Activated CD4-positive, alpha-beta T cell treated with anti-CD3 and anti-CD28 coated beads, Interleukin-2, Interleukin-4, amounts not matched to agents 100 ng/mL and 50 ng/mL, durations not matched to agents 16 hours and 8 hours (primary cell): ENCODE measurements at regions not wholly inside any gene's neighbourhood (a gene's known extent, or its start where the extent isn't known, plus 50 kb on each side); places are given as distances from the start of the nearest gene placed in this dataset.
"Not testable (repeated sequence)": the region's sequence is repeated elsewhere in the genome, so short reads cannot be mapped to it uniquely, and the experiment has no call there.

Experiments
- DNase-seq: peaks from one replicate; pipeline ENCODE4 v3.0.0-alpha.2; 2020; ENCODE audit warnings: low spot score

DNA sequence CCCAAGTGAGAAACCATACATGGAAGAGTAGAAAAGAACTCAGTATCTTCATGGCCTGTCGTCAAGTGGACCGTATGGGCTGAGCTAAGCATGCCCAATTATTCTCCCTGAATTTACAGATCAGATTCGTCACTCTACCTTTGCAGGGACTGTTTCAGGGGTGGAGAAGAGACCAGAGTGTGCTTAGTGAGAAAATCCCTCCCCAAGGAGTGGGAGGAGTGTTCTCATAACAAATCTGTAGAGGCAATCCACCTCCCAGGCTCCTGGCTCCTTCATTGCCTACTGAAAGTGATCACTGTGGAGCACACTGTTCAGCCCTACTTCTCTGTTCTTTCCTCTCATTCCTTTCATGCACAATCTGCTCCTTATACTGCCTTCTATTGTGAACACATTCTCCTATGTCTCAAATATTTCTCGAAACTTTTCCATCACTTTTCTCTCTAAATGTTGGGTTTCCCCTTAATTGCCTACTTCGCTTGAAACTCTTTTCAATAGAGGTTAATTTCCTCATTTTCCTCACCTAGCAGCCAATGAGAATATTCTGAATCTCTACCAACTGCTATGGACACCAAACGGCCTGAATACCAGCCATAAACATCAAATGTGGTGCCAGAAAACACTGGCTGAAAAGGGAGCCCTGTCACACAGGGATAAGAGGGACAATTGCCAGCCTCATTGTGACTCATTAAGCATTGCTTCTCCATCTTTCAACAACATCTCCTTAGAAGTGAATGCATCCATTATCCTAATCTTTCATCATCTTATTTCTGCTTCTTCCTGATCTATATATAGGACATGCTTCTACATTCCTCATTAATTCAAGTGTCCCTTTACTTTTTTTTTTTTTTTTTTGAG, 398.3 kb downstream of the UTRN start:
- no peak for DNase-seq

DNA sequence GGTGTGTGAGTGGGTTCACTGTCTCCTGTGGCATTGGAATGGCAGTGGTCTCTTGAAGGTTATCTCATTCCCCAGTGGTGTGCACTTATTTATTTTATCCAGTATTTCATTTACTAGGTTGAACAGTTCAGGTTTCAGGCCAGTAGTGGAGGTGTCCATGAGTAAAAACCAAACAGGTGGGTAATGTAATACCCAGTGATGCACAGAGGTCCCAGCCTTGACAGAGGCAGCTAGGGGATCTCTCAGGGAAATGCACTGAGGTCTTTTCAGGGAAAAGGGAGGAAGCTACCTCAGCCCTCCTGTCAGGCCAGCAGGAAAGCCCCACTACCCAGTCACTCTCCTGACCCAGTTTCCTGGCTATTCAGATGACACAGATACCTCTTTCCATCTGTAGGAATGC, 403.6 kb downstream of the UTRN start:
- no peak for DNase-seq

DNA sequence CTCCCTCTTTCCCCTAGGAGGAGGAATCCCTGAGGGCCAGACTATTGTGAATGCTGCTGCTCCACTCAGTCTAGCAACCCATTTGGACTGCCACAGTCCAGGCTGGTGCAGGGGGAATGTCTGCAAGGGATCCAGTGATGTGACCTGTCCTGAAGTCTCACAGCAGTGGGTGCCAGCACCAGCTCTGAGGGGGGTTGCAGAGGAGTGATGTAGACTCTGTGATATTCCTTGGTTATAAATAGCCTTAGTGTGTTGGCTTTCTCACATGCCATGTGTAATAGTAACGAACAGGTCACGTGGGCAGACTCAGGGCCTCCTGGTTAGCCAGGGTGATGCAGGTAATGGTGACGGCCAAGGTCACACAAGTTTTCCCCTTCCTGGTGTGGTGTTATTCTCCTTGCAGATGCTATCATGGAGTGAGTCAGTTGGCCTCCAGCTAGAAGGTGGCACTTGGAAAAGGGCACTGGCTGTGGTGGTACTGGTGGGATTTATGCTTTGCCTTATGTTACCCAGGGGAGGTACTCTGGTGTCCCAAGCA, 404.4 kb downstream of the UTRN start:
- no peak for DNase-seq

DNA sequence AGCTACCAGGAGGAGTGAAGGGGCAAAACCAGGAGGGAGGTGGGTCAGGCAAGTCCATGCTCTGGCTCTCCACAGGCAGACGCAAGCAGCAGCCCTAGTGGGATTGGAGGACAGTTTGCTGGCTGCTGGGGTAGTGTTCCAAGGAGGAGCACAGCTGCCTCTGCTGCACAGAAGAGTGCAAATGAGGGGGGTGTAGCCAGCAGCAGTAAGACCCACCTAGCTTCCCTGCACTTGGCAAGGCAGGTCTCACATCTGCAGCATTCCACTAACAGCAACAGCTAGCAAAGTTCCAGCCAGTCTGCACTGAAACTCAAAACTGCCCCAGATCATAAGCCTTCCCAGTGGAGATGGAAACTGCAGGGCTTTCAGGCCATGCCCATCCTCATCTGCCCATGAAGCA, 405.0 kb downstream of the UTRN start:
- DNase-seq = no peak

DNA sequence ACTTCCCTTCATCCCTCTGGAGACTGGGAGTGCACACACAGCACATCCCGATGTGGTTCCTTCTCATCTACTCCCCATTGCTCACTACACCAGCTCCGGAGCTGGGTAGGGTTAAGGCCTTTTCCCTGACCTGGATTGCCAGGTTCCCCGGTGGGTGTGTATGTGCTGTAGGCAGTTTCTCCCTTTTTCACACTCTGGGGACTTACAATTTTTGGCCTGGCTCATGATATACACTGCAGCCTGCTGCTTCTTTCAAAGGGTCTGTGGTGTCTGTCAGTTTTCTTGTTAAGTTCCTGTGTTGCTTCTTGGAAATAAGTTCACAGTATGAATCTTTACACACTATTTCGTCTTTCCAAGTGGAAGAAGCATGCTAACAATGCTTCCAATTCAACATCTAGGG, 405.5 kb downstream of the UTRN start:
- DNase-seq = no peak

DNA sequence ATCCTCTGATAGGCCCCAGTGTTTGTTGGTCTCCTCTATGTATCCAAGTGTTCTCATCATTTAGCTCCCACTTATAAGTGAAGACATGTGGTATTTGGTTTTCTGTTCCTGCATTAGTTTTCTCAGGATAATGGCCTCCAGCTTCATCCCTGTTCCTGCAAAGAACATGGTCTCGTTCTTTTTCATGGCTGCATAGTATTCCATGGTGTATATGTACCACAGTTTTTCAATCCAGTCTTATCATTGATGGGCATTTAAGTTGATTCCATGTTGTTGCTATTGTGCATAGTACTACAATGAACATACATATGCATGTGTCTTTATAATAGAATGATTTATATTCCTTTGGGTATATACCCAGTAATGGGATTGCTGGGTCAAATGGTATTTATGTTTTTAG, 406.9 kb downstream of the UTRN start:
- not testable (repeated sequence) for DNase-seq

DNA sequence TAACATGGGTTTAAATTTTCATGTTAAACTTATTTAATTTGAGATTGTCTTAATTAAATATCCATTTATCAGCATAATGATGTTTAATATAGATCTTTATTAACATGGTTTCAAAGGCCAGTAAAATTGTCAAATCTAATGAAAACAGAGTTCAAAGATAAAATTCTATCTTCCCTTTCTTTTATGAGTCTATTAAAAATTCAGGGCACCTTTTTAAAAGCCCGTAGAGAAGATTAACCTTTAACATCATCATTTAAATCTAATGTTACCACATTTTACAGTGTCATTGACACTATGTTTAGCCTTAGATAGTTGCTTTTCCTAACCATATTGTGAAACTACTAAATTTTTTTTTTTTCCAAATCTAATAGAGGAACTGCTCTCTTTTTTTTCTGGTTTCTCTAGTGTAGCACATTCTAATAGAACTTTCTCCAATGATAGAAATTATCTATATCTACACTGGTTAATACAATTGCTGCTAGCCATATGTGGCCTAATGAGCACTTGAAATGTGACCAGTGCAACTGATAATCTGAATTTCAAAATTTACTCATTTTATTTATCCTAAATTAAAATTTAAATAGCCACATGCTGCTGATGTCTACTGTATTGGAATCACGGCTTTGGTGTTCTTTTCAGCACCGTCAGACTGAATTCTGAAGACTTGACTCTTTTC, 410.9 kb downstream of the UTRN start:
- no peak for DNase-seq

DNA sequence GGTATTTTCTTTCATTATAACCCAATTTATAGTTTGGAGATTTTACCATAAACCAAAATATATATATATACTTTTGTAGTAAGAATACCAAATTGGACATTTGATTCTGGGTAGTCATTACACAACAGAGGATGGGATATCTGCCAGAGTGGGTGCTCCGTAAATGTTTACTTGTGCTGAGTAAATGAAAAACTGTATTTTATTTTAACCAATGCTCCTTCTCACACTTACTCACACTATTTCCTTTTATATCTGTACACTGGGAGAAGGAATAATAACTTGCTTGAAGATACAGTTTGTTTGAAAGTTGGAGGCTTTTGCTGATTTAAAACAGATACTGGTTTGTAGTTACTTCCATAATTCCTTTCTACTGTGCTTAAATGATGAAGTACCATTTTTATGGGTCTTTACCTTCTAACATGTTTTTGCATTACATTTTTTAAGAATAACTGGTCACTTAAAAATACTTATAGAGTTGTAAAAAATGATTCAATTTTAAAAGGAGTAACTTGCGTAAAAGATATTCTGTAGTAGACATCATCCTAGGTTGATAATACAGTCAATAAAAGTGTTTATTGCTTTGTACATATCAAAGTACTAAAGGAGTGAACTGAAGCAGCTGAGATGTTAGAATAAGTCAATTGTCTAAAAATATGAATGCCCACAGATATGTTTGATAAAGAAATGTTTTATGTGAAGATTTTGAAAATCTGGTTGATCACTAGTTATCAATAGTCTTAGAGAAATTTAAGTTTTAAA, 411.7 kb downstream of the UTRN start:
- DNase-seq = no peak

DNA sequence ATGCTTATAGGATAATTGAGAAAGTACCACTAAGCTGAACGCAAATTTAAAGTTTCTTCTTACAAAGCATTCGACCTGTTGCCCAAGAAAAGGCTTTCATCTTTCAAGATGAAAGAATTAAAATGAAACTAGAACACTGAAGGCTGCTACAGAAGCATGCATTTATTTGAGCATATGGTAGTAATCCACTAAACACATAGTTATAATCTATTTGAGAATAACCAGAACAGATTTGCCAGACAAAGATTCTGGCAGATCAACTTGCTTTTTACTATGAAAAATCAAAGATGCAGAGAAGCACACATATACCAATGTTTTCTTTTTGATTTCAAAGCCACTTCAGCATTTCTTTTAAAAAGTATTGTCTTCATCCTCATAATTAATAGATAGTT, 412.2 kb downstream of the UTRN start:
- DNase-seq = no peak

DNA sequence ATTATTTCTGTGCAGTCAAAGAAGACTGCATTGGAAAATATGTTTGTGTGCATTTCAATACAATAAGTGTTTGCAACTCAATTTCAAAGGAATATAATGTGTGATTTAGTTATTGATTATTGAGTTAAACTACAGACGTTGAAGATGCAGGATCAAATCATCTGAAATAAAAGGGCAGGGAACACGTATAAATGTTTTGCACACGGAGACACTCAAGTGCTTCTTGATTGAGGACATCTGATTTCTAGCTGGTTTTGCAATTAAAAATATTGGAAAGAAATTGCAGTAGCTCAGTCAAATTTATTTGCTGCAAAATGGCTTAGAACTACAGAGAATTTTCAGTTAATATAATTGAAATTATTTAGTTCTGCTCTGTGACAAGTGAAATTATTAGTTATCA, 412.7 kb downstream of the UTRN start:
- DNase-seq = no peak

DNA sequence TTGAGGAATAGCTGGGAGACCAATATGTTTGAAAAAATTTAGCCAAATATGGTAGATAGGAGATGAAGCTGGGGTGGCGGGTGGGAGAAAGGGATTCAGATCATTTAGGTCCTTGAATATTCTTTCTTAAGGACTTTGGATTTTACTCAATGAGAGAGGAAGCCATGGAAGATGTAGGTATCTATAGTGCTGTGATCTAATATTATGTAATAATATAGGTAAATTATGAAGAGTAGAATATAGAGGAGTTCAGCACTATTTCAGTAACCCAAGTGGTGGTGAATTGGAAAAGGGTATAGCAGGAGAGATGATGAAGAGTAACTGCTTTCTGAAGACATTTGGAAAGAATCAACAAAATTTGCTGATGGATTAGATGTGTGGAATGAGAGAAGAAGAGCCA, 417.6 kb downstream of the UTRN start:
- no peak for DNase-seq

DNA sequence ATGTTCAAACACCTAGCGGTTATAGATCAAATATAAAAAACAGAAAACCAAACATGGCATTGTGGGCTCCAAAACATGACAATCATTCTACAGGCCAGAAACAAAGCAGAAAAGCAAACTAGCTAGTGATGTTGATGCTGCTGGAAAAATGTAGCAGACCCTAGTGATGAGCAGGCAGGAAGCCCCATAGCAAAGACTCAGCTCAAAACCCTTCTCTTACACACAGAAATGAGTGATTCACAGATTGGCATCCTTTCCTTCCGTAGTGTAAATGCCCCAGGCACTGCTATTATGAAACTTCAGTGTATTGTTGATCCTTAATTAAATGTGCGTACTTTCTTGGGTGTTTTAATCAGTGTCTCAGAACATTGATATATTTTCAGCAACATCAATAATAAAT, 425.1 kb downstream of the UTRN start:
- no peak for DNase-seq

DNA sequence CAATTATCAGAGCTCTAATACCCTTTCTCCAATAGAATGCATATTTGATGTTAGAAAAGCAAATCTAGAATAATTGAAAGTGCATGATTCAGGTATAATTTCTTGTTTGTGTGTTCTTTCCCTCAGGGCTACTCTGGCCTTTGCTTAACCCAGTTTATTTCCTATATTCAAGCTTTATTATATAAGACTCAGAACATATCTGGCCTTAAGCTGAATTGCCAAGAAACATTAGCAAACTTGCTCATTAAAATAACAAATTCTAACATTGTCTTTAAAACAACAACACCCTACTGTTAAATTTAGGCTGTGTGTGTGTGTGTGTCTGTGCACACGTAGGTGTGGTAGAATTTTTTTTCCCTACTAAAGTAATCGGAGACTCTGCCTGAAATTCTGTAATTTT, 426.5 kb downstream of the UTRN start:
- no peak for DNase-seq

DNA sequence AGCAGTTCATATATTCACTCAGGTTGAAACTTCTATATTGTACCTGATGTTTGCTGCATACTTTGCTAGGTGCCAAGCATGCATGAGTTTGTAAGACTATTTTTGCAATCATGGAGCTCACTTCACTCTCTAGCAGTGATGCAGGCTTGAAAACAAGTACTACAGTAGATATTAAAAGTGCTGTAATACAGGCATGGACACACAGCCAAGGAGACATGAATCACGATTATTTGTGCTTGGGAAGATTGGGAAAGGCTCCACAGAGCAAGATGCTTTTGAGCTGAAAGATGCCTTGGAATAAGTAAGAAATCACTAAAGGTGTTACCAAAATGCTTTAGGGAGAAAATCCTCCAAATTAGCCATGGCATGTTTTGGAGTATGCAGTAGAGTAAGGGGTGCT, 427.4 kb downstream of the UTRN start:
- no peak for DNase-seq

DNA sequence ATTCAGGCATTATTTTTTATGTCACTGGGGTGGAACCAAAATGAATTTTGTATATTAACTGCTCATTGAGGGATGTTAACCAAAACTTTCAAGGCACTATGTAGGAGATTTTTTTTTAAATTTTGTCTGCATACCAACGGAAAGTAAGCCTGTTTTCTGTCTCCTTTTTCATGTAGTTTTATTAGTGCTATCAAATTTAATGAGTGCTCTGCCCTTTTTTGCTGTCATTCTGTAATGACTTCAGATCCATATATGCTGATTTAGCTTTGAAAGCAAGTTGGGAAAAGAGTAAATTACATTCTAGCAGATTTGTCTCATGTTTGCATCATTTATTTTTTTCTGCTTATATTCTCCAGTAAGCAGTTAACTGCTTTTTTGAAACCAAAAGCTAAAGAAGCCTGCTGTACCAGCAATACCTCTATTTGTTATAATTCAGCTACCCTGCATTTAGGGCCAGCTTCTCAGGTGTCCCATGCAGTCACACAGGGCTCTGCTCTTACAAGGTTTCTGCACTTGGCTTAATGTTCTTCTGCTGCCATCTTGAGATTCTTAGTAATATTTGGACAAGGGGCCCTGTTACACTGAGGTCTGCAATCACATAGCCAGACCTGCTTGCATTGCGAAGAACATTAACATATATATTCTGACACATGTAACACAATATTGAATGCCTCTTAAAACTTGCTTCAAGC, 429.0 kb downstream of the UTRN start:
- DNase-seq = no peak

DNA sequence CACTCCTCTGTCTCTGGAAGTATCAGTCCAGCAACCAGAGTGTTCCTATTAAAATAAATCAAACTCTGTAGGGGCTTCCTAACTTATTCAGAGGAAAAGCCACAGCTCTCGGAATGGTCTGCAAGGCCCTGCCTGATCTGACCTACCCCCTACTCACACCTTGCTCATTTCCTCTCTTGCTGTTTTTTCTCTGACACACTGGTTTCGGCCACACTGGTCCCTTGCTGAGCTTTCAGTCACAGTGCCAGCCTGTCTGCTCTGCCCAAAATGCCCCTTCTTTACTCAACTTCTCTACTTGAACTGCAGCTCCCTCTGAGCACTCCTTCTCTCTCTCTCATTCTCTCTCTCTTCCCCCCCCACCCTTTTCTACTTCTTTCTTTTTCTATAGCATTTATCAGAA, 430.2 kb downstream of the UTRN start:
- no peak for DNase-seq

DNA sequence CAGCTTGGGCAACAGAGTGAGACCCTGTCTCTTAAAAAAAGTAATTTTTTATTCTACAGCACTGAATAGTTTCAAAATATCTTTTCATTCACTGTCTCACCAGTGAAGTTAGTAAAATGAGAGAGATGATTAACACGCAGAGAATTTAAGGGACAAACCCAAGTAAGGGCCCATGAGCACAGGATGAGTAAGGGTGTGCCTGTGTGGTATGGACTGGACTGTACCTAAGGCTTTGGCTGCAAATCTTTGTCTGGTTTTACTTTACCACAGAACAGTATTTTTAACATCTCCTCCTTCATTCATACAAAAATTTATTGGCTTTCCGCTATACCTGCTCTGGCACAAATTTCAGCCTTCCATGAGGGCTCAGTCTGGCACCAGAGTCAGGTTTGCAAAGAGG, 433.3 kb downstream of the UTRN start:
- no peak for DNase-seq

DNA sequence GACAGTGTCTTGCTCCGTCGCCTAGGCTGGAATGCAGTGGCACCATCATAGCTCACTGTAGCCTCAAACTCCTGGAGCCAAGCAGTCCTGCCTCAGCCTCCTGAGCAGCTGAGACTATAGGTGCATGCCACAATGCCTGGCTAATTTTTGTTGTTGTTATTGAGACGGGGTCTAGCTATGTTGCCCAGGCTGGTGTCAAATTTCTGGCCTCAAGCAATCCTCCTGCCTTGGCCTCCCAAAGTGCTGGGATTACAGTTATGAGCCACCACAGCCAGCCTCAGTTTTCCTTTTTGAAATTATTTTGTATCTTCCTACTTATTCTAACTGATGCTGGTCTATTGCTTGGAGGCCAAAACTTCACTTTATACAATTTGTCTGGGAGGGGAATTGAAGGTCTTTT, 436.1 kb downstream of the UTRN start:
- DNase-seq = no peak

DNA sequence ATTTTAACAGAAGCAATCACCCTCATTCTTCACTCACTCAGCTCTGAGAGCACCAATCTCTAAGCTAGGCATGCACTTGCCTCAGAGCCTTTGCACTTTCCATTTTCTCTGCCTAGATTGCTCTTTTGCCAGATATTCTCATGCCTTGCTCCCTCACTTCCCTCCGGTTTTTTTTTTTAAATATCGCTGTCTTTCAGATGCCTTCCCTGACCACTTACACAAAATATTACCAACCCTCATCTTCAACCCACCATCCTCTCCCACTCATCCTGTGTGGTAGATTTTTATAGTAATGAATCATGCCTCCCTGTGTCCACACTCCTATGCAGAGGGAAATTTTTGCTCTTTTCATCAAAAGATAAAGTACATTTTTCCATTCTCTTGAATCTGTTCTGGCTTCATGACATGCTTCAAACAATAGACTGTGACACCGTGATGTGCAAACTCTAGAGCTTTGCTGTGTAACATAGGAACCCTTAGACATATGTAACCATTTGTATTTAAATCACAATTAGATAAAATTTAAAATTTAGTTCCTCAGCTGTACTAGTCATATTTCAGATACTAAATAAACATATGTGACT, 437.1 kb downstream of the UTRN start:
- DNase-seq = no peak

DNA sequence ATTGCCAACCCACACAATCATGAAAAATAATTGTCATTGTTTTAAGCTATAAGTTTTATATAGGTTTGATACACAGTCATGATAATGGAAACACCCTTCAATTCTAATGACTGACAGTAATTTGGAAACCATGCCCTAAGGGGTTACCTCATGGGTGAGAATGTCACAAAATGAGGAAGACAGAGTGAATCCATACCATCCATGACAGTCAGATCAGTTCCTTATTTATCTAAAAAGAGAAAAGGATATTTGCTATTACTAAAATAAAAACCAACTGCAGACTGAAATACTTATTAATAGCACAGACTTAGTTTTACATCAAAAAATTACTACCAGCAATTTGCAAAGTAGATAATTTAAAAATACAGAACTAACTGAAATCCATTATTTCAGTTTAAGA, 437.8 kb downstream of the UTRN start:
- no peak for DNase-seq

DNA sequence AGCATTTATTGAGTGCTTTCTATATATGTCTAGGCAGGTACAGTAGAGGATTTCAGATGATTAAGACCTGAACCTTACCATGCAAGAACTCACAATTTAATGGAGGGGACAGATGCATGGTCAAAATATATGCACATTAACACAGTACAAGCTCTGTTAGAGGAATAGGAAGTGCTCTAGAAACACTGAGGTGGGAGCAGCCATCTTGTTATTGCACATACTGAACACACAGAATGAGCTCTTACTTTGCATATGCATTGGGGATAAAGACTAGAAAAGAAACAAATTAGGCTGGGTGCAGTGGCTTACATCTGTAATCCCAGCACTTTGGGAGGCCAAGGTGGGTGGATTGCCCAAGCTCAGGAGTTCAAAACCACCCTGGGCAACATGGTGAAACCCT, 438.3 kb downstream of the UTRN start:
- no peak for DNase-seq

DNA sequence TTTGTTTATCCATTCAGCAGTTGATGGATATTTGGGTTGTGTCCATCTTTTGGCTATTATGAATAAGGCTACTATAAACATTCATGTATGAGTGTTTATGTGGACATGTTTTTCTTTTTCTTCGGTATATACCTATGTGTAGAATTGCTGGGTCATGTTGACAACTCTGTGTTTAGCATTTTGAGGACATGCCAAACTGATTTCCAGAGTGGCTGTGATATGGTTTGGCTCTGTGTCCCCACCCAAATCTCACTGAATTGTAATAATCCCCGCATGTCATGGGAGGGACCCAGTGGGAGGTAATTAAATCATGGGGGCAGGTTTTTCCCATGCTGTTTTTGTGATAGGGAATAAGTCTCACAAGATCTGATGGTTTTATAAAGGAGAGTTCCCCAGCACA, 439.7 kb downstream of the UTRN start:
- DNase-seq = no peak
